HepG2 (cell line): ENCODE measurements at regions not wholly inside any gene's neighbourhood (a gene's known extent, or its start where the extent isn't known, plus 50 kb on each side); places are given as distances from the start of the nearest gene placed in this dataset.

ENCODE experiments used
- ATAC-seq: fragments of 200-7000 bp; cut with Tn5 transposase; 3 replicates; pipeline ENCODE4 v1.9.1; 2020; ENCODE audit warnings: mild to moderate bottlenecking, moderate library complexity
- BruUV-seq: library from RNA; stranded (reverse); fragments of 400-500 nt; replicated peaks from 2 replicates; lab custom pipeline; 2021; lab: Mats Ljungman, UMichigan
- CTCF ChIA-PET: fragments of 300-600 bp; formaldehyde crosslinking; extraction: SDS; loops from one replicate; lab custom pipeline; 2021; ENCODE audit warnings: low total read pairs, inconsistent platforms, low intra/inter-chr PET ratio; lab: Yijun Ruan, JAX
- POLR2A ChIA-PET: fragments of 350-600 bp; sonication (Branson Sonifier 250); formaldehyde crosslinking; loops from one replicate; lab custom pipeline; 2020; ENCODE audit warnings: antibody characterized with exemption, inconsistent platforms; lab: Yijun Ruan, JAX
- DNase-seq: peaks from one replicate; pipeline ENCODE4 v3.0.0-alpha.2; 2015; ENCODE audit warnings: low spot score
- FAIRE-seq: peaks from 3 replicates; lab custom pipeline; 2011; peaks lifted over from hg19 to GRCh38; lab: Jason Lieb, UNC
- H2AFZ ChIP-seq: one replicate; pipeline ENCODE4 v1.6.1; 2011; ENCODE audit warnings: low read length, inconsistent platforms
- H3K27ac ChIP-seq: fragments of 300-600 bp; 3 replicates; pipeline ENCODE4 v1.8.0; 2011; ENCODE audit warnings: mixed run types, mild to moderate bottlenecking, mixed read lengths, low read length, inconsistent platforms; ENCODE audit not compliant: insufficient read depth; ENCODE audit errors: extremely low read length
- H3K27me3 ChIP-seq, 2 experiments: fragments of 200-600 bp in 1 of 2; 2 replicates in 1 of 2; 3 replicates in 1 of 2; pipeline versions ENCODE4 v1.6.0 to v1.8.0; 2011; ENCODE audit warnings: low read length in 2 of 2, mild to moderate bottlenecking in 2 of 2, moderate library complexity in 2 of 2, inconsistent platforms in 1 of 2; ENCODE audit not compliant: insufficient read depth in 2 of 2, control insufficient read depth in 1 of 2
- H3K36me3 ChIP-seq, 2 experiments: fragments of 200-600 bp in 1 of 2; replicated peaks in 1 of 2; 2 replicates in 1 of 2; 3 replicates in 1 of 2; pipeline versions ENCODE4 v1.5.1 to v1.8.0; 2011; ENCODE audit warnings: low read length in 2 of 2, inconsistent platforms in 1 of 2; ENCODE audit not compliant: insufficient read depth in 2 of 2, control insufficient read depth in 1 of 2
- H3K4me1 ChIP-seq: 2 replicates; pipeline ENCODE4 v1.5.1; 2012; ENCODE audit warnings: low read length, inconsistent platforms; ENCODE audit not compliant: insufficient read depth
- H3K4me2 ChIP-seq: 2 replicates; pipeline ENCODE4 v1.6.0; 2011; ENCODE audit warnings: low read depth, low read length, inconsistent platforms
- H3K4me3 ChIP-seq, 3 experiments: fragments of 200-600 bp in 1 of 3; sonication (generic), shearing (Covaris generic) in 1 of 3; replicated peaks in 1 of 3; 2 replicates each; pipeline ENCODE4 v1.5.1; 2011 to 2016; ENCODE audit warnings: low read length in 3 of 3, inconsistent platforms in 2 of 3, low read depth in 2 of 3, mild to moderate bottlenecking in 2 of 3, control low read depth in 1 of 3, mixed read lengths in 1 of 3; ENCODE audit not compliant: insufficient read depth in 1 of 3
- H3K79me2 ChIP-seq: one replicate; pipeline ENCODE4 v1.6.1; 2011; ENCODE audit warnings: low read length, inconsistent platforms; ENCODE audit not compliant: insufficient read depth
- H3K9ac ChIP-seq: 2 replicates; pipeline ENCODE4 v1.6.0; 2011; ENCODE audit warnings: mild to moderate bottlenecking, low read depth, low read length, inconsistent platforms; ENCODE audit not compliant: insufficient read depth
- H3K9me3 ChIP-seq: 2 replicates; pipeline ENCODE4 v1.5.1; 2012; ENCODE audit warnings: mild to moderate bottlenecking, low read length
- H4K20me1 ChIP-seq: 2 replicates; pipeline ENCODE4 v1.6.0; 2011; ENCODE audit warnings: inconsistent platforms, mild to moderate bottlenecking, low read length, moderate library complexity; ENCODE audit not compliant: insufficient read depth
- ADNP ChIP-seq: sonication (generic); formaldehyde crosslinking; IDR thresholded peaks from 2 replicates; pipeline ENCODE4 v1.4.0; 2020; ENCODE audit warnings: missing genetic modification reagents
- CSRNP1 ChIP-seq: sonication (generic); formaldehyde crosslinking; IDR thresholded peaks from 2 replicates; pipeline ENCODE4 v1.8.1; 2023; ENCODE audit warnings: mild to moderate bottlenecking, missing genetic modification reagents
- KDM5A ChIP-seq: fragments of 200-600 bp; sonication (generic); IDR thresholded peaks from 2 replicates; pipeline ENCODE4 v1.7.0; 2018; ENCODE audit warnings: antibody characterized with exemption, mild to moderate bottlenecking, low read length, borderline replicate concordance
- MAFF ChIP-seq: IDR thresholded peaks from 2 replicates; pipeline ENCODE4 v1.6.1; 2011; ENCODE audit warnings: low read depth, low read length, improper control_type of control experiment
- MAFK ChIP-seq, 2 experiments: IDR thresholded peaks in 1 of 2; conservative IDR thresholded peaks in 1 of 2; 2 replicates each; pipeline ENCODE4 v1.6.1; 2011; ENCODE audit warnings: improper control_type of control experiment in 2 of 2, low read length in 2 of 2
- NAIF1 ChIP-seq: sonication (generic); formaldehyde crosslinking; IDR thresholded peaks from 2 replicates; pipeline ENCODE4 v1.5.0; 2020; ENCODE audit warnings: mild to moderate bottlenecking, missing genetic modification reagents, borderline replicate concordance
- SIN3A ChIP-seq: IDR thresholded peaks from 2 replicates; pipeline ENCODE4 v1.6.1; 2011; ENCODE audit warnings: low read depth, mild to moderate bottlenecking, control low read depth, low read length, borderline replicate concordance
- SIN3B ChIP-seq: fragments of 150-350 bp; IDR thresholded peaks from 2 replicates; pipeline ENCODE4 v1.6.1; 2014; ENCODE audit warnings: low read length
- SNAPC5 ChIP-seq: sonication (generic); formaldehyde crosslinking; IDR thresholded peaks from 2 replicates; pipeline ENCODE4 v1.8.1; 2023; ENCODE audit warnings: mild to moderate bottlenecking, missing genetic modification reagents, borderline replicate concordance
- TOE1 ChIP-seq: sonication (generic); formaldehyde crosslinking; IDR thresholded peaks from 2 replicates; pipeline ENCODE4 v1.4.0; 2020; ENCODE audit warnings: mild to moderate bottlenecking, missing genetic modification reagents
- ZNF430 ChIP-seq: sonication (generic); formaldehyde crosslinking; IDR thresholded peaks from 2 replicates; pipeline ENCODE4 v1.9.0; 2021; ENCODE audit warnings: mild to moderate bottlenecking, missing genetic modification reagents
- ZNF589 ChIP-seq: sonication (generic); formaldehyde crosslinking; conservative IDR thresholded peaks from 2 replicates; pipeline ENCODE4 v1.8.0; 2022; ENCODE audit warnings: mild to moderate bottlenecking, moderate library complexity, missing genetic modification reagents
- ZNF709 ChIP-seq: sonication (generic); formaldehyde crosslinking; IDR thresholded peaks from 2 replicates; pipeline ENCODE4 v1.5.0; 2020; ENCODE audit warnings: mild to moderate bottlenecking, missing genetic modification reagents
- ZNF75D ChIP-seq: sonication (generic); formaldehyde crosslinking; IDR thresholded peaks from 2 replicates; pipeline ENCODE4 v1.8.1; 2023; ENCODE audit warnings: missing genetic modification reagents, mild to moderate bottlenecking, borderline replicate concordance
- WGBS: methylation state at CpG from one replicate; pipeline ENCODE4 v1.1.6; 2017; ENCODE audit warnings: low lambda C conversion rate; 5-methylcytosine and 5-hydroxymethylcytosine counted together
- in situ Hi-C: cut with HindIII; loops from 2 replicates; pipeline ENCODE4 v1.10.0; 2017; ENCODE audit warnings: low pct_unique_long_range_greater_than_20kb; ENCODE audit not compliant: extremely low pct_ligation_motif_present
- intact Hi-C: fragments of 100-400 bp; cut with micrococcal nuclease; formaldehyde crosslinking; loops from one replicate; pipeline ENCODE4 v1.10.0; 2022; ENCODE audit not compliant: unreplicated experiment

GRCh38 chr7:22576612-22577469, 76.9 kb upstream of the STEAP1B start:
- in situ Hi-C loops, result no loop called here
- ATAC-seq (no peak), FAIRE-seq (no peak), DNase-seq (no peak)
- H3K27me3 ChIP-seq, result peaks cover 0 to 18% of the 10 kb centered on the region in 2 experiments; a peak in 3 of 5 replicates
- 5% methylated on average over 5 of the region's 5 CpGs for WGBS
- TF ChIP-seq MAFF (0 out of 2 replicates have a peak, but pooled peaks have one; percentile 19), MAFK (conservative IDR thresholded peaks at IDR 0.05 in 1 of 2, IDR thresholded peaks at IDR 0.05 in 1 of 2; ENCODE audit: low read length in 2 of 2) (peak in 1 of 2 experiments; percentile 35; a peak in 2 of 4 replicates), ZNF709 (CRISPR knock-in tag) (no peak)
- H2AFZ ChIP-seq, result no peak overlapping the region
- H3K36me3 ChIP-seq, result no peaks in the 10 kb centered on the region
- H3K4me1 ChIP-seq, result no peaks in the 10 kb centered on the region
- intact Hi-C loops, result no loop called here
- H3K4me2 ChIP-seq, result no peak overlapping the region
- ChIA-PET POLR2A (no interaction called here), CTCF (no interaction called here)
- H3K79me2 ChIP-seq, result no peaks in the 10 kb centered on the region
- H3K27ac ChIP-seq, result no peak overlapping the region
- BruUV-seq, result no TSS peak
- no peaks in the 10 kb centered on the region for H4K20me1 ChIP-seq
- H3K9ac ChIP-seq, result no peak overlapping the region
- no peaks in the 10 kb centered on the region for H3K9me3 ChIP-seq
- no peak overlapping the region for H3K4me3 ChIP-seq

- Histone ChIP-seq H3K4me1 (no peaks in the 10 kb centered on the region), H3K27me3 (peaks cover 0 to 24% of the 10 kb centered on the region in 2 experiments; a peak in 3 of 5 replicates), H2AFZ (no peak overlapping the region), H3K4me2 (no peak overlapping the region), H3K27ac (no peak overlapping the region), H3K36me3 (no peaks in the 10 kb centered on the region), H3K79me2 (no peaks in the 10 kb centered on the region), H3K9ac (no peak overlapping the region), H3K9me3 (no peaks in the 10 kb centered on the region), H4K20me1 (no peaks in the 10 kb centered on the region), H3K4me3 (no peak overlapping the region)
- no peak for DNase-seq
- in situ Hi-C loops, result no loop called here
- TF ChIP-seq SNAPC5 (CRISPR knock-in tag) (no peak), ZNF75D (CRISPR knock-in tag) (no peak), CSRNP1 (CRISPR knock-in tag) (no peak), ADNP (no peak), ZNF430 (no peak), SIN3A (no peak), ZNF589 (CRISPR knock-in tag) (no peak), KDM5A (no peak), SIN3B (no peak), NAIF1 (CRISPR knock-in tag) (no peak), TOE1 (CRISPR knock-in tag) (no peak)
- intact Hi-C loops, result no loop called here
- POLR2A ChIA-PET, result no interaction called here
- BruUV-seq, result no TSS peak
- 66% methylated on average over 9 of the region's 9 CpGs for WGBS
- CTCF ChIA-PET, result no interaction called here
- ATAC-seq, result no peak
- no peak for FAIRE-seq
Measured at GRCh38 chr7:22574754-22575520, 74.9 kb upstream of the STEAP1B start.
